HepG2 (cell line): ENCODE measurements at regions not wholly inside any gene's neighbourhood (a gene's known extent, or its start where the extent isn't known, plus 50 kb on each side); places are given as distances from the start of the nearest gene placed in this dataset.

Experiments used
- ATAC-seq: fragments of 200-7000 bp; cut with Tn5 transposase; 3 replicates; pipeline ENCODE4 v1.9.1; 2020; ENCODE audit warnings: mild to moderate bottlenecking, moderate library complexity
- BruUV-seq: library from RNA; stranded (reverse); fragments of 400-500 nt; replicated peaks from 2 replicates; lab custom pipeline; 2021; lab: Mats Ljungman, UMichigan
- CTCF ChIA-PET: fragments of 300-600 bp; formaldehyde crosslinking; extraction: SDS; loops from one replicate; lab custom pipeline; 2021; ENCODE audit warnings: low total read pairs, inconsistent platforms, low intra/inter-chr PET ratio; lab: Yijun Ruan, JAX
- POLR2A ChIA-PET: fragments of 350-600 bp; sonication (Branson Sonifier 250); formaldehyde crosslinking; loops from one replicate; lab custom pipeline; 2020; ENCODE audit warnings: antibody characterized with exemption, inconsistent platforms; lab: Yijun Ruan, JAX
- DNase-seq: peaks from one replicate; pipeline ENCODE4 v3.0.0-alpha.2; 2015; ENCODE audit warnings: low spot score
- FAIRE-seq: peaks from 3 replicates; lab custom pipeline; 2011; peaks lifted over from hg19 to GRCh38; lab: Jason Lieb, UNC
- H2AFZ ChIP-seq: one replicate; pipeline ENCODE4 v1.6.1; 2011; ENCODE audit warnings: low read length, inconsistent platforms
- H3K27ac ChIP-seq: fragments of 300-600 bp; 3 replicates; pipeline ENCODE4 v1.8.0; 2011; ENCODE audit warnings: mixed run types, mild to moderate bottlenecking, mixed read lengths, low read length, inconsistent platforms; ENCODE audit not compliant: insufficient read depth; ENCODE audit errors: extremely low read length
- H3K27me3 ChIP-seq, 2 experiments: fragments of 200-600 bp in 1 of 2; 2 replicates in 1 of 2; 3 replicates in 1 of 2; pipeline versions ENCODE4 v1.6.0 to v1.8.0; 2011; ENCODE audit warnings: low read length in 2 of 2, mild to moderate bottlenecking in 2 of 2, moderate library complexity in 2 of 2, inconsistent platforms in 1 of 2; ENCODE audit not compliant: insufficient read depth in 2 of 2, control insufficient read depth in 1 of 2
- H3K36me3 ChIP-seq, 2 experiments: fragments of 200-600 bp in 1 of 2; replicated peaks in 1 of 2; 2 replicates in 1 of 2; 3 replicates in 1 of 2; pipeline versions ENCODE4 v1.5.1 to v1.8.0; 2011; ENCODE audit warnings: low read length in 2 of 2, inconsistent platforms in 1 of 2; ENCODE audit not compliant: insufficient read depth in 2 of 2, control insufficient read depth in 1 of 2
- H3K4me1 ChIP-seq: 2 replicates; pipeline ENCODE4 v1.5.1; 2012; ENCODE audit warnings: low read length, inconsistent platforms; ENCODE audit not compliant: insufficient read depth
- H3K4me2 ChIP-seq: 2 replicates; pipeline ENCODE4 v1.6.0; 2011; ENCODE audit warnings: low read depth, low read length, inconsistent platforms
- H3K4me3 ChIP-seq, 3 experiments: fragments of 200-600 bp in 1 of 3; sonication (generic), shearing (Covaris generic) in 1 of 3; replicated peaks in 1 of 3; 2 replicates each; pipeline ENCODE4 v1.5.1; 2011 to 2016; ENCODE audit warnings: low read length in 3 of 3, inconsistent platforms in 2 of 3, low read depth in 2 of 3, mild to moderate bottlenecking in 2 of 3, control low read depth in 1 of 3, mixed read lengths in 1 of 3; ENCODE audit not compliant: insufficient read depth in 1 of 3
- H3K79me2 ChIP-seq: one replicate; pipeline ENCODE4 v1.6.1; 2011; ENCODE audit warnings: low read length, inconsistent platforms; ENCODE audit not compliant: insufficient read depth
- H3K9ac ChIP-seq: 2 replicates; pipeline ENCODE4 v1.6.0; 2011; ENCODE audit warnings: mild to moderate bottlenecking, low read depth, low read length, inconsistent platforms; ENCODE audit not compliant: insufficient read depth
- H3K9me3 ChIP-seq: 2 replicates; pipeline ENCODE4 v1.5.1; 2012; ENCODE audit warnings: mild to moderate bottlenecking, low read length
- H4K20me1 ChIP-seq: 2 replicates; pipeline ENCODE4 v1.6.0; 2011; ENCODE audit warnings: inconsistent platforms, mild to moderate bottlenecking, low read length, moderate library complexity; ENCODE audit not compliant: insufficient read depth
- CCAR2 ChIP-seq: fragments of 200-400 bp; formaldehyde crosslinking; optimal IDR thresholded peaks from 2 replicates; pipeline ENCODE3; 2018; ENCODE audit warnings: low read depth, mild to moderate bottlenecking, low read length, moderate library complexity
- CEBPB ChIP-seq: IDR thresholded peaks from 2 replicates; pipeline ENCODE4 v1.6.1; 2011; ENCODE audit warnings: low read depth, low read length, improper control_type of control experiment, borderline replicate concordance
- JUND ChIP-seq: sonication (generic); formaldehyde crosslinking; IDR thresholded peaks from 2 replicates; pipeline ENCODE4 v1.8.0; 2022; ENCODE audit warnings: mild to moderate bottlenecking, missing genetic modification reagents
- KDM5B ChIP-seq: sonication (generic); formaldehyde crosslinking; IDR thresholded peaks from 2 replicates; pipeline ENCODE4 v1.4.0; 2020; ENCODE audit warnings: missing genetic modification reagents, mild to moderate bottlenecking, borderline replicate concordance
- PHB2 ChIP-seq: fragments of 450-650 bp; IDR thresholded peaks from 2 replicates; pipeline ENCODE4 v1.6.1; 2018; ENCODE audit not compliant: partially characterized antibody
- POLR2AphosphoS5 ChIP-seq: IDR thresholded peaks from 2 replicates; pipeline ENCODE4 v1.6.1; 2012; ENCODE audit warnings: low read depth, low read length
- SMARCC2 ChIP-seq: fragments of 450-650 bp; IDR thresholded peaks from 2 replicates; pipeline ENCODE4 v1.6.1; 2017; ENCODE audit warnings: antibody characterized with exemption, mild to moderate bottlenecking
- ZFP36L2 ChIP-seq: sonication (generic); formaldehyde crosslinking; IDR thresholded peaks from 2 replicates; pipeline ENCODE4 v1.4.0; 2020; ENCODE audit warnings: missing genetic modification reagents
- ZNF432 ChIP-seq: sonication (generic); formaldehyde crosslinking; IDR thresholded peaks from 2 replicates; pipeline ENCODE4 v1.5.0; 2020; ENCODE audit warnings: missing genetic modification reagents, mild to moderate bottlenecking, borderline replicate concordance
- ZNF563 ChIP-seq: sonication (generic); formaldehyde crosslinking; IDR thresholded peaks from 2 replicates; pipeline ENCODE4 v1.8.0; 2022; ENCODE audit warnings: mild to moderate bottlenecking, moderate library complexity, missing genetic modification reagents
- ZNF75D ChIP-seq: sonication (generic); formaldehyde crosslinking; IDR thresholded peaks from 2 replicates; pipeline ENCODE4 v1.8.1; 2023; ENCODE audit warnings: missing genetic modification reagents, mild to moderate bottlenecking, borderline replicate concordance
- ZNF766 ChIP-seq: sonication (generic); formaldehyde crosslinking; IDR thresholded peaks from 2 replicates; pipeline ENCODE4 v1.5.0; 2020; ENCODE audit warnings: missing genetic modification reagents, borderline replicate concordance
- WGBS: methylation state at CpG from one replicate; pipeline ENCODE4 v1.1.6; 2017; ENCODE audit warnings: low lambda C conversion rate; 5-methylcytosine and 5-hydroxymethylcytosine counted together
- in situ Hi-C: cut with HindIII; loops from 2 replicates; pipeline ENCODE4 v1.10.0; 2017; ENCODE audit warnings: low pct_unique_long_range_greater_than_20kb; ENCODE audit not compliant: extremely low pct_ligation_motif_present
- intact Hi-C: fragments of 100-400 bp; cut with micrococcal nuclease; formaldehyde crosslinking; loops from one replicate; pipeline ENCODE4 v1.10.0; 2022; ENCODE audit not compliant: unreplicated experiment
- TF ChIP-seq, protein P1 (sequence below): sonication (generic); formaldehyde crosslinking; IDR thresholded peaks from 2 replicates; pipeline ENCODE4 v1.4.0; 2020; ENCODE audit warnings: mild to moderate bottlenecking, low read depth, missing genetic modification reagents
- TF ChIP-seq, protein P2 (sequence below): sonication (generic); formaldehyde crosslinking; IDR thresholded peaks from 2 replicates; pipeline ENCODE4 v1.5.1; 2020; ENCODE audit warnings: missing genetic modification reagents, mild to moderate bottlenecking, borderline replicate concordance
- TF ChIP-seq, protein P3 (sequence below): sonication (generic); formaldehyde crosslinking; IDR thresholded peaks from 2 replicates; pipeline ENCODE4 v1.5.0; 2020; ENCODE audit warnings: missing genetic modification reagents, mild to moderate bottlenecking, borderline replicate concordance

DNA sequence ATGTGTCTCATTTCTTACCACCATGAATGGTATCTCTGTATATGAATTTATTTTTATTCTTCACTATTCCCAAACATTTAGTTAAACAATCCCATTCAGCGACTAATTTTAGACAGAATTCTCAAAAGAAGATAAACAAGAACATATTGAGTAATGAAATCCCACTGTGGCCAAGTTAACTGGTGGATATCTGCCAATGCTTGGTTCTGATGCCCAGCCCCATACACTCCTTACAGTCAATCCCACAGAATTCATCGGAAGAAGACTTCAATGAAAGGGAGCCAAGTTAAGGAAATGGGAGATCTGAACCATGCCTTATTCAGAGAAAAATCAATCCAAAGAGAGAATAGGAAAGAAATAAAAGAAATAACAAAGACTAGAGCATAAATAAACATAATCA, 518.0 kb downstream of the XPNPEP1 start:
- ChIA-PET POLR2A (no interaction called here), CTCF (no interaction called here)
- no peak for DNase-seq
- 0% methylated on average over 2 of the region's 2 CpGs for WGBS
- no peak for FAIRE-seq
- H3K9ac ChIP-seq: no peak overlapping the region
- H2AFZ ChIP-seq: no peak overlapping the region
- no peaks in the 10 kb centered on the region for H3K36me3 ChIP-seq
- no peak for ATAC-seq
- H3K79me2 ChIP-seq: no peaks in the 10 kb centered on the region
- in situ Hi-C loops: no loop called here
- no peaks in the 10 kb centered on the region for H3K9me3 ChIP-seq
- H3K27ac ChIP-seq: no peak overlapping the region
- TF ChIP-seq ZNF432 (no peak), ZNF75D (no peak), CEBPB (no peak), PHB2 (no peak)
- intact Hi-C loops: no loop called here
- no peaks in the 10 kb centered on the region for H3K27me3 ChIP-seq
- H4K20me1 ChIP-seq: no peaks in the 10 kb centered on the region
- H3K4me3 ChIP-seq: no peak overlapping the region
- H3K4me1 ChIP-seq: no peaks in the 10 kb centered on the region
- no TSS peak for BruUV-seq
- no peak overlapping the region for H3K4me2 ChIP-seq

DNA sequence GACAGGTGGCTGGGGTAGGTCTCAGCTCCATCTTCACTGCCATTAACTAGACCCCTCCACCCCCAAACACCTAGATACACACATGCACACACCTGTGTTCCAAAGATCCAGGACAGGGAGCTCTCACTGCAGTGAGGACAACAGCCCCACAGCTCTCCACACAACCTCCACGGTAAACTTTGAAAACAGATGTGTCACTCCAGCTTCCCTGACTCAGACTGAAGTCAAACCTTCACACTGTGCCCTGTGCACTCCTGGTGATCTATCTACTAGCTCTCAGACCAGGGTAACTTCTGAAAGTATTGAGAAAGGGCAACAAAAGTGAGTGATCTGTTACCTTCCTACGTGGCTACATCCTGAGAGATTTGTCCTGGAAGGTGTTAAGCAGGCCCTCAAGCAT, 519.8 kb downstream of the XPNPEP1 start:
- WGBS: 0% methylated on average over 1 of the region's 2 CpGs
- H3K79me2 ChIP-seq: no peaks in the 10 kb centered on the region
- in situ Hi-C loops (no loop called here), intact Hi-C loops (no loop called here)
- CTCF ChIA-PET: no interaction called here
- H3K36me3 ChIP-seq: no peaks in the 10 kb centered on the region
- no peak overlapping the region for H3K27ac ChIP-seq
- no peak overlapping the region for H3K4me2 ChIP-seq
- BruUV-seq: no TSS peak
- DNase-seq (no peak), FAIRE-seq (no peak), ATAC-seq (no peak)
- no peaks in the 10 kb centered on the region for H3K27me3 ChIP-seq
- no peak overlapping the region for H3K4me3 ChIP-seq
- H3K9me3 ChIP-seq: no peaks in the 10 kb centered on the region
- no peaks in the 10 kb centered on the region for H3K4me1 ChIP-seq
- POLR2A ChIA-PET: no interaction called here
- no peaks in the 10 kb centered on the region for H4K20me1 ChIP-seq
- no peak overlapping the region for H3K9ac ChIP-seq
- H2AFZ ChIP-seq: no peak overlapping the region
- TF ChIP-seq, protein P1, sequence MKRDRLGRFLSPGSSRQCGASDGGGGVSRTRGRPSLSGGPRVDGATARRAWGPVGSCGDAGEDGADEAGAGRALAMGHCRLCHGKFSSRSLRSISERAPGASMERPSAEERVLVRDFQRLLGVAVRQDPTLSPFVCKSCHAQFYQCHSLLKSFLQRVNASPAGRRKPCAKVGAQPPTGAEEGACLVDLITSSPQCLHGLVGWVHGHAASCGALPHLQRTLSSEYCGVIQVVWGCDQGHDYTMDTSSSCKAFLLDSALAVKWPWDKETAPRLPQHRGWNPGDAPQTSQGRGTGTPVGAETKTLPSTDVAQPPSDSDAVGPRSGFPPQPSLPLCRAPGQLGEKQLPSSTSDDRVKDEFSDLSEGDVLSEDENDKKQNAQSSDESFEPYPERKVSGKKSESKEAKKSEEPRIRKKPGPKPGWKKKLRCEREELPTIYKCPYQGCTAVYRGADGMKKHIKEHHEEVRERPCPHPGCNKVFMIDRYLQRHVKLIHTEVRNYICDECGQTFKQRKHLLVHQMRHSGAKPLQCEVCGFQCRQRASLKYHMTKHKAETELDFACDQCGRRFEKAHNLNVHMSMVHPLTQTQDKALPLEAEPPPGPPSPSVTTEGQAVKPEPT: no peak
- TF ChIP-seq, protein P2, sequence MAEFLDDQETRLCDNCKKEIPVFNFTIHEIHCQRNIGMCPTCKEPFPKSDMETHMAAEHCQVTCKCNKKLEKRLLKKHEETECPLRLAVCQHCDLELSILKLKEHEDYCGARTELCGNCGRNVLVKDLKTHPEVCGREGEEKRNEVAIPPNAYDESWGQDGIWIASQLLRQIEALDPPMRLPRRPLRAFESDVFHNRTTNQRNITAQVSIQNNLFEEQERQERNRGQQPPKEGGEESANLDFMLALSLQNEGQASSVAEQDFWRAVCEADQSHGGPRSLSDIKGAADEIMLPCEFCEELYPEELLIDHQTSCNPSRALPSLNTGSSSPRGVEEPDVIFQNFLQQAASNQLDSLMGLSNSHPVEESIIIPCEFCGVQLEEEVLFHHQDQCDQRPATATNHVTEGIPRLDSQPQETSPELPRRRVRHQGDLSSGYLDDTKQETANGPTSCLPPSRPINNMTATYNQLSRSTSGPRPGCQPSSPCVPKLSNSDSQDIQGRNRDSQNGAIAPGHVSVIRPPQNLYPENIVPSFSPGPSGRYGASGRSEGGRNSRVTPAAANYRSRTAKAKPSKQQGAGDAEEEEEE (CRISPR knock-in tag): no peak
- no peak for TF ChIP-seq POLR2AphosphoS5
- TF ChIP-seq ZFP36L2 (CRISPR knock-in tag): no peak
- TF ChIP-seq JUND (CRISPR knock-in tag): no peak
- no peak for TF ChIP-seq ZNF563 (CRISPR knock-in tag)
- TF ChIP-seq SMARCC2: no peak
- TF ChIP-seq, protein P3, sequence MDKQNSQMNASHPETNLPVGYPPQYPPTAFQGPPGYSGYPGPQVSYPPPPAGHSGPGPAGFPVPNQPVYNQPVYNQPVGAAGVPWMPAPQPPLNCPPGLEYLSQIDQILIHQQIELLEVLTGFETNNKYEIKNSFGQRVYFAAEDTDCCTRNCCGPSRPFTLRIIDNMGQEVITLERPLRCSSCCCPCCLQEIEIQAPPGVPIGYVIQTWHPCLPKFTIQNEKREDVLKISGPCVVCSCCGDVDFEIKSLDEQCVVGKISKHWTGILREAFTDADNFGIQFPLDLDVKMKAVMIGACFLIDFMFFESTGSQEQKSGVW (CRISPR knock-in tag): no peak
- no peak for TF ChIP-seq CCAR2
- TF ChIP-seq ZNF766 (CRISPR knock-in tag): no peak
- no peak for TF ChIP-seq KDM5B (CRISPR knock-in tag)
